GM10266 (cell line): ENCODE measurements at regions not wholly inside any gene's neighbourhood (a gene's known extent, or its start where the extent isn't known, plus 50 kb on each side); places are given as distances from the start of the nearest gene placed in this dataset.
A peak's percentile ranks its signal among the peaks of the same experiment; 100 is the strongest.

Source experiments
- DNase-seq: peaks from one replicate; pipeline ENCODE4 v3.0.0; 2012; ENCODE audit errors: extremely low spot score
- TF ChIP-seq, protein P1 (sequence below): IDR thresholded peaks from 2 replicates; pipeline ENCODE4 v1.5.1; 2012; ENCODE audit warnings: mild to moderate bottlenecking, low read depth; ENCODE audit not compliant: control insufficient read depth, insufficient read depth; ENCODE audit errors: missing control alignments

GRCh38 chr1:192735298-192735915, 73.4 kb upstream of the RGS2 start:
- DNase-seq, result no peak
- TF ChIP-seq, protein P1, sequence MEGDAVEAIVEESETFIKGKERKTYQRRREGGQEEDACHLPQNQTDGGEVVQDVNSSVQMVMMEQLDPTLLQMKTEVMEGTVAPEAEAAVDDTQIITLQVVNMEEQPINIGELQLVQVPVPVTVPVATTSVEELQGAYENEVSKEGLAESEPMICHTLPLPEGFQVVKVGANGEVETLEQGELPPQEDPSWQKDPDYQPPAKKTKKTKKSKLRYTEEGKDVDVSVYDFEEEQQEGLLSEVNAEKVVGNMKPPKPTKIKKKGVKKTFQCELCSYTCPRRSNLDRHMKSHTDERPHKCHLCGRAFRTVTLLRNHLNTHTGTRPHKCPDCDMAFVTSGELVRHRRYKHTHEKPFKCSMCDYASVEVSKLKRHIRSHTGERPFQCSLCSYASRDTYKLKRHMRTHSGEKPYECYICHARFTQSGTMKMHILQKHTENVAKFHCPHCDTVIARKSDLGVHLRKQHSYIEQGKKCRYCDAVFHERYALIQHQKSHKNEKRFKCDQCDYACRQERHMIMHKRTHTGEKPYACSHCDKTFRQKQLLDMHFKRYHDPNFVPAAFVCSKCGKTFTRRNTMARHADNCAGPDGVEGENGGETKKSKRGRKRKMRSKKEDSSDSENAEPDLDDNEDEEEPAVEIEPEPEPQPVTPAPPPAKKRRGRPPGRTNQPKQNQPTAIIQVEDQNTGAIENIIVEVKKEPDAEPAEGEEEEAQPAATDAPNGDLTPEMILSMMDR, result peak; percentile 0

GRCh38 chr1:192737306-192737705, 71.5 kb upstream of the RGS2 start:
- DNase-seq, result no peak

GRCh38 chr1:192739476-192740184, 69.2 kb upstream of the RGS2 start:
- no peak for DNase-seq

More at GRCh38 chr1:192737306-192737705, 71.5 kb upstream of the RGS2 start:
- TF ChIP-seq, protein P1, result no peak

GRCh38 chr1:192740214-192740613, 68.6 kb upstream of the RGS2 start:
- TF ChIP-seq, protein P1, result no peak
- DNase-seq, result no peak

More at GRCh38 chr1:192739476-192740184, 69.2 kb upstream of the RGS2 start:
- TF ChIP-seq, protein P1, result no peak

- DNase-seq, result no peak
- TF ChIP-seq, protein P1, result no peak
Observed at GRCh38 chr1:192741095-192741494, 67.7 kb upstream of the RGS2 start.

- TF ChIP-seq, protein P1, result no peak
- no peak for DNase-seq
Observed at GRCh38 chr1:192747301-192747700, 61.5 kb upstream of the RGS2 start.

- TF ChIP-seq, protein P1, result no peak
- no peak for DNase-seq
Observed at GRCh38 chr1:192747943-192748342, 60.9 kb upstream of the RGS2 start.
